VCaP (cell line): ENCODE measurements at regions not wholly inside any gene's neighbourhood (a gene's known extent, or its start where the extent isn't known, plus 50 kb on each side); places are given as distances from the start of the nearest gene placed in this dataset.

Experiments used
- H3K27ac ChIP-seq: fragments of 450-650 bp; 2 replicates; pipeline ENCODE4 v1.5.1; 2017
- TF ChIP-seq, protein P1 (sequence below): fragments of 450-650 bp; conservative IDR thresholded peaks from 2 replicates; pipeline ENCODE4 v1.5.1; 2017; ENCODE audit warnings: mild to moderate bottlenecking, moderate library complexity

DNA sequence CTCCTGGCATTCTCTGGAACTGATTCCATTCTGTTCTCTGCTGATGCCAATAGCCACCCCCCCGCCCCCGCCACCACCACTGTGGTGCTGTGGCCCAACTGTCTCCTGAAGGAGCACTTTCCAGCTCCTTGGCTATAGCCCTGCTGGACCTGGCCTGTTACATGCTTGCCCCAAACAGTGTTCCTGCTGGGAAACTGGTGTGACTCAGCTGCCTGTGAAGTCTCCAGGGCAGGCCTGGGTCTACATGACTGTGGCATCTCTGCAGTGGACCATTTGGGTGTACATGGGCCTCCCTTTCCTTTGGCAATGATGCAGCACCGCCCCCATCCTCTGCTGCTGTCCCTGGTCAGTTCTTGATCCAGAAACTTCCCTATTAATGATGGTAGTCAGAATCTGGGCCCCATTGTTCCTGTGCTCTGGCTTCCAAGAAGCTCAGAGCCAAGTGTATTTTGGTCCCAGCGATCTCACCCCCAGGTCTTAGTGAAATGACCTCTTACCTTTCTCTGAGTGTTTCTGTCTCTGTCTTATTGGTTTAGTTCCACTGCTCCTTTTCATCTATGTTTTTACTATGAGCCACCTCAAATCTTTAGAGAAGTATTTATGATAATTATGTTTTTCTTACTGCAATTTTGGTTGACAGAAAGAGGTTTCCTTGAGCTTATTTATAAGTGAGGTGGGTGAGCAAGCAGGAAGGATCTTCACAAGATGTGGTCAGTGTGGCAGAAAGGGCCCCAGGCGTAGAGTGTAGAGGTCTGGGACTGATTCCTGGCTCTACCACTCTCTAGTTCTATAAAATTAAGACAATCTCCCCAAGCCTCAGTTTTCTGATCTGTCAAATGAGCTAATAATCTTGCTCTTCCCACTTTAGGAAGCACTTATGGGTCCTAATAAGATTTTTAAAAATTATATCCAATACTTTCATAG, 210.7 kb upstream of the EOLA2 start:
- TF ChIP-seq, protein P1, sequence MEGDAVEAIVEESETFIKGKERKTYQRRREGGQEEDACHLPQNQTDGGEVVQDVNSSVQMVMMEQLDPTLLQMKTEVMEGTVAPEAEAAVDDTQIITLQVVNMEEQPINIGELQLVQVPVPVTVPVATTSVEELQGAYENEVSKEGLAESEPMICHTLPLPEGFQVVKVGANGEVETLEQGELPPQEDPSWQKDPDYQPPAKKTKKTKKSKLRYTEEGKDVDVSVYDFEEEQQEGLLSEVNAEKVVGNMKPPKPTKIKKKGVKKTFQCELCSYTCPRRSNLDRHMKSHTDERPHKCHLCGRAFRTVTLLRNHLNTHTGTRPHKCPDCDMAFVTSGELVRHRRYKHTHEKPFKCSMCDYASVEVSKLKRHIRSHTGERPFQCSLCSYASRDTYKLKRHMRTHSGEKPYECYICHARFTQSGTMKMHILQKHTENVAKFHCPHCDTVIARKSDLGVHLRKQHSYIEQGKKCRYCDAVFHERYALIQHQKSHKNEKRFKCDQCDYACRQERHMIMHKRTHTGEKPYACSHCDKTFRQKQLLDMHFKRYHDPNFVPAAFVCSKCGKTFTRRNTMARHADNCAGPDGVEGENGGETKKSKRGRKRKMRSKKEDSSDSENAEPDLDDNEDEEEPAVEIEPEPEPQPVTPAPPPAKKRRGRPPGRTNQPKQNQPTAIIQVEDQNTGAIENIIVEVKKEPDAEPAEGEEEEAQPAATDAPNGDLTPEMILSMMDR = no peak
- H3K27ac ChIP-seq = no peak overlapping the region

- H3K27ac ChIP-seq = no peak overlapping the region
- TF ChIP-seq, protein P1 = no peak
Measured at GRCh38 chrX:150150076-150150779, 211.9 kb upstream of the EOLA2 start.

DNA sequence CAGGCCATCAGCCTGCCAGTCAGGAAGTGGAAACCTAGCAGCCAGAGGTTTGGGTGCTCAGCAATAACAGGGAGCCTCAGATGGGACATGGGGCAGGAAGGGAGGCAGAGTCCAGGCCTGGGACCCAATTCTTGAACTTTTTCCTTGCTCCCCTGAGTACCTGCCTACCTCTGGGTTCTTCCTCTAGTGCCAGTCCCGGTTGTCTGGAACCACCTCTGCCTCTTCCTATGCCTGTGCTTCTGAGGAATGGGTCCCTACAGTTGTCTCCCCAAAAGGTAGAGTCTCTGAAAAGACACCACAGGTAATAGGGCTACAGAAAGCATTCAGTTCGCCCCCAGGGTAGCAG, 212.4 kb upstream of the MAMLD1 start:
- TF ChIP-seq, protein P1 = no peak
- no peak overlapping the region for H3K27ac ChIP-seq

- H3K27ac ChIP-seq = no peak overlapping the region
- TF ChIP-seq, protein P1 = no peak
Measured at GRCh38 chrX:150152036-150152435, 211.1 kb upstream of the MAMLD1 start.

GRCh38 chrX:150152546-150152945, 210.6 kb upstream of the MAMLD1 start:
- no peak overlapping the region for H3K27ac ChIP-seq
- TF ChIP-seq, protein P1 = no peak

DNA sequence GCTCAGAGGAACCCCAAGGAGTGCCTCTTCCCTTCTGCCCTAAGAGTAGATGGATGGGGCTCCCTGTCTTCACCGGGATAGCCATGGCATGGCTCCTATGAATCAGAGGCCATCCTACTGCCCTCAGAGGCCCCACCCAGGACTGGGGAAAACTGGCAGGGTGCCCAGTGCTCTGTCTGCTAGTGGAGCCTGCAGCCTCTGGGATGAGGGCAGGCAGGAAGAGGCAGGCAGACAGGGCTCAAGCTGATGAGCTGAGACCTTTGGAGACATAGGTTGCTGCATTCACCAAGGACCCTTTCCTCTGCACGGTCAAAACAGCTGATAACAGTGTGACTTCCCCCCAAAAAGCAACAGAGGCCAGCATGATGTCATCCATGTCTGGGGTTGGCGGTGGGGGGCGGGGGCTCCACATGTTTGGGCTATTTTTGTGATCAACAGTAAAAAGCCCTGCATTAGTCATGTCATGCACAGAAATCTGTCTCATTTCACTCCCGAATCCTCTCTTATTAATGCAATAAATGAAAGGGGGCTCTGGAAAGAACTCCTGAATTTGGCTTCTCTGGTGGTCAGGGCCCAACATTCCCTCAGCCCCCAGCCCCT, 207.6 kb upstream of the MAMLD1 start:
- no peak overlapping the region for H3K27ac ChIP-seq
- TF ChIP-seq, protein P1 = no peak

DNA sequence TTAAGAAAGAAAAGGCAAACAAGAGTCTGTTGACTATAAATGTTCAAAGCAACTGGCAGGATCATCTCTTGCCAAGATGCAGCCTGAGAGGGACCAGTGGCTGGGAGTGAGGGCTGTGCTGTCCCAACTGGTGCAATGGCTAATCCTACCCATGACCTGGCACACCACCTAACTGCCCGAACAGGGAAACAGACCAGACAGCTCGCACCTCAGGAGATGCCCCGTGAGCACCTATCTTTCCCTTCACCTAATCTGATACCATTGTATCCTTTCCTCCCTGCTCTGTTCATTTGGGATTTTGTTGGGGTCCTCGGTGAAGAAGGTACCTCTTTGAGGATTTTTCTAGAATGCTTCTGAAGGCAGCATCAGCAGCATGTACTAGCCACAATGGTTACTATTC, 206.5 kb upstream of the MAMLD1 start:
- no peak overlapping the region for H3K27ac ChIP-seq
- TF ChIP-seq, protein P1 = no peak
